ENCODE measurements at regions not wholly inside any gene's neighbourhood (a gene's known extent, or its start where the extent isn't known, plus 50 kb on each side); places are given as distances from the start of the nearest gene placed in this dataset.

- TF ChIP-seq ZFX (IDR thresholded peaks at IDR 0.05): no peak
- H3K27ac ChIP-seq: no peak overlapping the region
Measured at GRCh38 chr6:47168180-47168579, 126.0 kb upstream of the ADGRF1 start.

GRCh38 chr6:47165918-47166317 is 123.8 kb upstream of the ADGRF1 start:
- H3K27ac ChIP-seq: no peak overlapping the region

GRCh38 chr6:47164877-47165276 is 122.7 kb upstream of the ADGRF1 start:
- no peak overlapping the region for H3K27ac ChIP-seq
- TF ChIP-seq CTCF (conservative IDR thresholded peaks at IDR 0.05) (no peak), ZFX (IDR thresholded peaks at IDR 0.05) (no peak)

More at GRCh38 chr6:47165918-47166317, 123.8 kb upstream of the ADGRF1 start:
- no peak for TF ChIP-seq CTCF (conservative IDR thresholded peaks at IDR 0.05)
- no peak for TF ChIP-seq ZFX (IDR thresholded peaks at IDR 0.05)

GRCh38 chr6:47163536-47163935 is 121.4 kb upstream of the ADGRF1 start:
- no peak overlapping the region for H3K27ac ChIP-seq
- no peak for TF ChIP-seq ZFX (IDR thresholded peaks at IDR 0.05)
- TF ChIP-seq CTCF (conservative IDR thresholded peaks at IDR 0.05): no peak

GRCh38 chr6:47162793-47163192 is 120.7 kb upstream of the ADGRF1 start:
- no peak for TF ChIP-seq ZFX (IDR thresholded peaks at IDR 0.05)
- TF ChIP-seq CTCF (conservative IDR thresholded peaks at IDR 0.05): no peak
- no peak overlapping the region for H3K27ac ChIP-seq

GRCh38 chr6:47162231-47162630 is 120.1 kb upstream of the ADGRF1 start:
- no peak overlapping the region for H3K27ac ChIP-seq

GRCh38 chr6:47161176-47161687 is 119.1 kb upstream of the ADGRF1 start:
- TF ChIP-seq ZFX (IDR thresholded peaks at IDR 0.05) (no peak), CTCF (conservative IDR thresholded peaks at IDR 0.05) (no peak)
- H3K27ac ChIP-seq: no peak overlapping the region

More at GRCh38 chr6:47162231-47162630, 120.1 kb upstream of the ADGRF1 start:
- no peak for TF ChIP-seq ZFX (IDR thresholded peaks at IDR 0.05)
- TF ChIP-seq CTCF (conservative IDR thresholded peaks at IDR 0.05): no peak

GRCh38 chr6:47160702-47161101 is 118.6 kb upstream of the ADGRF1 start:
- no peak overlapping the region for H3K27ac ChIP-seq
- TF ChIP-seq ZFX (IDR thresholded peaks at IDR 0.05) (no peak), CTCF (conservative IDR thresholded peaks at IDR 0.05) (no peak)

Measured in C4-2B (cell line).